Stimulated activated effector memory CD8-positive, alpha-beta T cell treated with anti-CD3 and anti-CD28 coated beads, Interleukin-12 subunit alpha, Interleukin-12 subunit beta, amount 100 ng/mL, for 72 hours (primary cell): ENCODE measurements at regions not wholly inside any gene's neighbourhood (a gene's known extent, or its start where the extent isn't known, plus 50 kb on each side); places are given as distances from the start of the nearest gene placed in this dataset.

ENCODE experiments used
- ATAC-seq: fragments of 150-1000 bp; cut with Tn5 transposase; 2 replicates; pipeline ENCODE4 v1.10.0; 2021
- DNase-seq, 2 donors: peaks; one replicate each; pipeline ENCODE4 v3.0.0; 2021 to 2022; ENCODE audit warnings: low spot score in 2 of 2
- H3K27ac Mint-ChIP-seq: one replicate; pipeline ENCODE4 v1.8.0; 2022; ENCODE audit warnings: mild to moderate bottlenecking, mixed read lengths
- H3K36me3 Mint-ChIP-seq: one replicate; pipeline ENCODE4 v1.8.0; 2022; ENCODE audit warnings: mild to moderate bottlenecking, mixed read lengths
- H3K4me1 Mint-ChIP-seq: one replicate; pipeline ENCODE4 v1.8.0; 2022; ENCODE audit warnings: mixed read lengths
- H3K4me3 Mint-ChIP-seq: one replicate; pipeline ENCODE4 v1.8.0; 2022; ENCODE audit warnings: mild to moderate bottlenecking, mixed read lengths
- H3K9me3 Mint-ChIP-seq: one replicate; pipeline ENCODE4 v1.8.0; 2022; ENCODE audit warnings: mixed read lengths

DNA sequence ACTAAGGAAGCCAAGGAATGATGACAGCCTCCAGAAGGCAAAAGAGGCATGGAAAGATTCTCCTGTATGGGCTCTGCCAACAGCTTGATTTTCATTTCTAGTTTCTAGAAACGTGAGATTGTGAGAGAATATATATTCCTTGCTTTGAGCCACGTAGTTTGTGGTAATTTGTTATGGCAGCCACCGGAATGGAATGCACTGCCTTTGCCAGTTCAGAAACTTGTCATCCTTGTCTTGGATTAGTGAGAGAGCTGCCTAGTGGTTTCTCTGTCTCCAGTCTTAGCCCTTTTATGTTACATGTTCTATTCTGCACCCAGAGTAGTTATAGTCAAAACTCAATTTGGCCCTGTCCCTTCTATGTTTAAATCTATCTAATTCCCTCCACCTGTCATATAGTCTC is 216.0 kb upstream of the PTGFR start:
- peaks cover 6% of the 10 kb centered on the region for H3K9me3 Mint-ChIP-seq
- H3K4me1 Mint-ChIP-seq, result no peaks in the 10 kb centered on the region
- no peak overlapping the region for H3K4me3 Mint-ChIP-seq
- no peak overlapping the region for H3K27ac Mint-ChIP-seq
- no peak for ATAC-seq
- no peak for DNase-seq
- no peaks in the 10 kb centered on the region for H3K36me3 Mint-ChIP-seq

DNA sequence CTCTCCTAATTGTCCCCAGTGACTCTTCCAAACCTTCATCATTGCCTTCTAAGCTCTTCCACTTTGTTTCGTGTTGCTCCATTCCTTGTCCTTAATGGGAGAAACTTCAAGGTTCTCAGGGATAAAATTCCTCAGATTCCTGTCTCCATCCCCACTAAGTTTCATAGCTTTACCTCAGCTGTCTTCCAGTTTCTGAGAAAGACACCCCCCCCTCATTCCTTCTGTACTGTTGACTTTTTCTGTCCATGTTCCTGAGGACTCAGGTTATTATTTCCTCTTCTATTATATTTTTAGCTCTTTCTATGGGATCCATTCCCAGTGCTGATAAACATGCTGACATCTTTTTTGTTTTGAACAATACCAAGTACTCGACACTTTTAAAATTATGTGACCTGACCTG is 215.3 kb upstream of the PTGFR start:
- Mint-ChIP-seq H3K4me1 (no peaks in the 10 kb centered on the region), H3K36me3 (no peaks in the 10 kb centered on the region), H3K4me3 (no peak overlapping the region), H3K9me3 (peaks cover 6% of the 10 kb centered on the region), H3K27ac (no peak overlapping the region)
- ATAC-seq, result no peak
- DNase-seq, result no peak

DNA sequence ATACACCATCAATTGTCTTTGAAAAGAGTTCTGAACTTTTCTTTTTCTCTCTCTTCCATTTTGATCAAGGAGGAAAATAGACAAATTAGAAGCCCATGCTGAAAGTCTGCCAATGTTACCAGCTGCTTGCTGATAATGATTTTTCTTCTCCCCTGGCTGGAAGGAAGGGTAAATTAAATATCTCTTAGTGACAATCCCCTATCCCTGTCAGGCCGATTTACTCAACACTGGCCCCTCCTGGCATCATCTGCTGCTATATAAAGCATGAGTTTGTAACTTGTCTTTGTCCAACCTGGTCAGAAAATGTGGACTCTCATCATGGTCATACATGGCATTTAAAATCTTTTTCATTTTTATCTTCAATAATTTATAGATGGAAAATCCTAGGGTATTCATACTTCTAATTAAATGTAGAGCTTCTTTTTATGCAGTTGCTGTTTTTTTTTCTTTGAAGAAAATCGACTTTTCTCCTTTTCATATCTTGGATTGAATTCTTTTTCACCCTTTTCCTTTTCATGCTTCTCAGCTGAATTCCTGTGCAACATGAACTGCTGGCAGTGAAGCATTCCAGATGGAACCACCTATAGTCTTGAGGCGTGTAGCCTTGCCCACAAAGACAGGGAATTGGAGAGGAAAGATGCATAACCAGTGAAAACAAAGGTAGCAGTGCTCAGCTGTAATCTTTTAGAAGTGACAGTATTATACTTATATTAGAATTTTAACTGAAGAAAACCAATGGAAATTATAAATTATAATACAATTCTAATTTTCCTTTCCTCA is 214.7 kb upstream of the PTGFR start:
- H3K9me3 Mint-ChIP-seq, result peaks cover 3% of the 10 kb centered on the region
- no peak for DNase-seq
- no peaks in the 10 kb centered on the region for H3K36me3 Mint-ChIP-seq

DNA sequence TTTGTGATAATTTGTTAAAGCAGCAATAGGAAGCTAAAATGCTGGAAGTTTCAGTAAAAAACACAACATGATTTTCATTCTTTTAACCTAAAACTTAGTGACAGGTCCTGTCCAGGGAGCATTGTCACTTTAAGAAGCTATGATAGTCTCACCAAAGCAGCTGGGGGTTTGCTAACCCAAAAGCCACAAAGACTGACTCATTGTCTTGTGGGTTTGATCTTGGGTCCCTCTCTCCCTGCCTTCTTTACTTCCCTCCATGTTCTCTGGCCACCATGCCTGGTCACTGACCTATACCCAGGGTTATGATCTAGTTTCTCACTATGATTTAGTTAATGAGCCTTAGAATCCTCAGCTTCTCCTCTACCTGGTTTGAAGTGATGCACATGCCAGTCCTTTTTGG is 213.5 kb upstream of the PTGFR start:
- no peak for DNase-seq
- H3K4me3 Mint-ChIP-seq, result no peak overlapping the region

More for the DNA sequence above, 214.7 kb upstream of the PTGFR start:
- Mint-ChIP-seq H3K27ac (no peak overlapping the region), H3K4me1 (no peaks in the 10 kb centered on the region), H3K4me3 (no peak overlapping the region)
- no peak for ATAC-seq

DNA sequence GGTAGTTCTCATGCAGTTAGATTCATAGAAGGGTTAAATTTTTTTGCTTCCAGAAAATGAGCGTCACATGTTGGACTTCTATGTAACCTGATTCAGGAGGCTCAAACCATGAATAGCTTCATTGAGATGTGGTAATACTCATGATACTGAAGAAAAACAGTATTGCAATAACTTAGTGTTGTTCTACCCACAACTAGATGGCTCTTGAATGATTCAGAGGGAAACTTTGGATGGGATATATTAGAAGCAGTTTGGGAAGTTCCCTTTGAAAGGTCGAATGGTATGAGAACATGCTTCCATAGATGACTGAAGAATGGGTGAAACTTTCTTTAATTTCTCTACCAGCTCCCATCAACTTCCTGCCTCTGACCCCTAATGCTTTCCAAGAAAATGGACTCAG is 211.7 kb upstream of the PTGFR start:
- Mint-ChIP-seq H3K9me3 (peaks cover 6% of the 10 kb centered on the region), H3K4me1 (no peaks in the 10 kb centered on the region), H3K36me3 (no peaks in the 10 kb centered on the region), H3K27ac (no peak overlapping the region), H3K4me3 (no peak overlapping the region)
- no peak for DNase-seq
- no peak for ATAC-seq

More for the DNA sequence above, 213.5 kb upstream of the PTGFR start:
- peak; percentile 31 for ATAC-seq
- no peaks in the 10 kb centered on the region for H3K36me3 Mint-ChIP-seq
- H3K27ac Mint-ChIP-seq, result no peak overlapping the region
- peaks cover 3% of the 10 kb centered on the region for H3K9me3 Mint-ChIP-seq
- H3K4me1 Mint-ChIP-seq, result no peaks in the 10 kb centered on the region

DNA sequence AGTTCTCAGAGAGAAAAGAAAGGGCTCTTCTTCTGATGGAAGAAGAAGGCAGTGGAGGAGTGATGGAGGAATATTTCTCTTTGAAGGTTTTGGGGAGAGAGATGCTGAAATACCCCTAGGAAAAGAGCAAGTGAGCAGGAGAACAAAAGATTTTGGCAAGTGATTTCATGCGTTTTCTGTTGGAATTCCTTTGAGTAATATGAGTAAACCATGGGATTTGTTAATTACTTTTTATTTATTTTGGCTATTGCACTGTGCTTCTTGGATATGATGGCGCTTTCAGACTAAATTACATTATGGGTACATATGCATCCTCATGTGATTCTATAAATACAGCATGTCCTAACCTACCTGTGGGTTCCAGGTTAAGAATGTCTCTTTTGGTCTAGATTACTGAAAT is 210.1 kb upstream of the PTGFR start:
- no peak overlapping the region for H3K27ac Mint-ChIP-seq
- H3K4me1 Mint-ChIP-seq, result no peaks in the 10 kb centered on the region
- DNase-seq (no peak), ATAC-seq (no peak)
- H3K9me3 Mint-ChIP-seq, result peaks cover 6% of the 10 kb centered on the region
- no peak overlapping the region for H3K4me3 Mint-ChIP-seq
- no peaks in the 10 kb centered on the region for H3K36me3 Mint-ChIP-seq

DNA sequence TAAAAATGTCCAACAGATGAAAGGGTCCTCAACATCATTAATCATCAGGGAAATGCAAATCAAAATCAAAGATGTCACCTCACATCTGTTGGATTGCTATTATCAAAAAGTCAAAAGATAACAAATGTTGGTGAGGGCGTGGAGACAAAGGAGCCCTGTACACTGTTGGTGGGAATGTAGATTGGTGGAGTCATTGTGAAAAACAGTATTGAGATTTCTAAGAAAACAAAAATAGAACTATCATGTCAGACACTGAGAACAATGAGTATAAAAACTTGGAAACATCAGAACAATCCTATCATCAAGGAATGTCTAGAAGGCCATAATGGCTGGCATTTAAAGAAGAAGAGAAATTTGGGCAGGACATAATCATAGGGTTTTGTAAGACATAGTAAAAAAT is 209.2 kb upstream of the PTGFR start:
- no peaks in the 10 kb centered on the region for H3K4me1 Mint-ChIP-seq
- H3K36me3 Mint-ChIP-seq, result no peaks in the 10 kb centered on the region
- no peak overlapping the region for H3K27ac Mint-ChIP-seq
- no peak overlapping the region for H3K4me3 Mint-ChIP-seq
- H3K9me3 Mint-ChIP-seq, result peaks cover 6% of the 10 kb centered on the region
- DNase-seq, result no peak
- ATAC-seq, result no peak

DNA sequence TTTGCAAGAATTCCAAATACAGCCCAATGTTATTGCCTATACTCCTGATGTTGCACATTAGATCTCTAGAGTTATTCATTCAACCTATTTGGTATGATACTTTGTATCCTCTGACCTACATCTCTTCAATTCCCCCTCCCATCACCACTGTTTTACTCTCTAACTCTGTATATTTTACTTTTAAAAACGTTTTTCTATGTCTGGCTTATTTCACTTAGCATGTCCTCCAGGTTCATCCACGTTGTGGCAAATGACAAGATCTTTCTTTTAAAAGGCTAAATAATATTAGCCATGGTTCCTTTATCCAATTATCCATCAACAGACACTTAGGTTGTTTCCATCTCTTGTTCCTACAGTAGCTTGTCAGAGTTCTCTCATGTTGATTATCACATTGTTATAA is 207.1 kb upstream of the PTGFR start:
- no peak overlapping the region for H3K4me3 Mint-ChIP-seq
- H3K4me1 Mint-ChIP-seq, result no peaks in the 10 kb centered on the region
- ATAC-seq (no peak), DNase-seq (no peak)
- H3K36me3 Mint-ChIP-seq, result no peaks in the 10 kb centered on the region
- peaks cover 3% of the 10 kb centered on the region for H3K9me3 Mint-ChIP-seq
- H3K27ac Mint-ChIP-seq, result no peak overlapping the region

DNA sequence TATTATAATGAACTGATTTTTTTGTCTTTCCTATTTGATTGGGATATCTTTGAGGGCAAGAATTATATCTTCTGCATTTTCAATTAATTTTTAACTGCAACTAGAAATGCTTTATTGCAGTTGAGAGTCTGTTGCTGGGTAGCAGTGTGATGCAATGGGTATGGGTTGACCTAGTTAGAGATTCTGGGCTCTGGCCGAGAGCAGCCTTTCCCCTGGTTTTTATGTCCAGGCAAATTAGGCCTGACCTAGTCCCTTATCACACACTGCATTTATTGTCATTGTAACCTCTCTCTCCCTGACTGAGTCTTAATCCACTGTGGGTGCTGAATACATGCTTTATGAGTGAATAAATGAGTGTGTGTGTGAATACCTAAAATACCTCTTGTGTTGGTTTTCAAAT is 206.4 kb upstream of the PTGFR start:
- H3K27ac Mint-ChIP-seq, result no peak overlapping the region
- H3K4me3 Mint-ChIP-seq, result no peak overlapping the region
- ATAC-seq, result no peak
- no peaks in the 10 kb centered on the region for H3K4me1 Mint-ChIP-seq
- H3K36me3 Mint-ChIP-seq, result no peaks in the 10 kb centered on the region
- H3K9me3 Mint-ChIP-seq, result peaks cover 3% of the 10 kb centered on the region
- no peak for DNase-seq

DNA sequence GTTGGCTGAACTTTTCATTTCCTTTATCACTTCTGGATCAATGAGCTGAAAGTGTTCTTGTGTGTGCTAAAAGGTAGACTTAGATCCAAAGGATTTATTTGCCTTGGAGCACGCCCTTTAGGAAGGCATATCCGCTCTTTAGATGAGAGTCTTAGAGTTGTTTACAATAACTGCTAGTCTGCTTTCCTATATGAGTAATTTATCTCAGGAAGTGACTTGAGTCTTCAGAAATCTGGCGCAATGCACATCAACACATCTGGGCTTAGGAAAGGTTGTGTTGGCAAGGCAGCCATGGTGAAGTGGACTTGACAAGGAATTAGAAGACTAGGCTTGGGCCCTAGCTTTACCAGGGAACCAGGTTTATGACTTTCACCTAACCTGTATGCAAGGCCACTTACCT is 204.1 kb upstream of the PTGFR start:
- no peaks in the 10 kb centered on the region for H3K36me3 Mint-ChIP-seq
- ATAC-seq (no peak), DNase-seq (no peak)
- H3K9me3 Mint-ChIP-seq, result peaks cover 3% of the 10 kb centered on the region
- H3K4me1 Mint-ChIP-seq, result no peaks in the 10 kb centered on the region
- H3K4me3 Mint-ChIP-seq, result no peak overlapping the region
- H3K27ac Mint-ChIP-seq, result no peak overlapping the region

DNA sequence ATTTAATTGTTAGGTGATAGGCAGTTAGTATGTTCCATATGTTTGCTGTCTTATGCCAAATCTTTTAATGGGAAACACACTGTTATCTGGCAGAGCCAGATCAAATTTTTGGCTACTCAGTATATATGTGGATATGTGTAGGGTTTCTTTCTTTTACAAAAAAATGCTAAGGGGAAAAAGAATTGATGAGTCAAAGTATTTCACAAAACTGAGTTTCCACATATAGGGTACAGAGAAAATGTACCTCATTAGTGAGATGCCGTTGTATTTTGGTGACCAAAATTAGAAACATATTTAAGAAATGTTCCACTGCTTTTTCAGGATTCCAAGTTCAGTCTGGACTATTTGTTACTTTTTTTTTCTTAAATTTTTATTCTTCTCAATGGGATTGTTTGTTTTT is 201.2 kb upstream of the PTGFR start:
- no peak for ATAC-seq
- Mint-ChIP-seq H3K27ac (no peak overlapping the region), H3K4me1 (no peaks in the 10 kb centered on the region), H3K4me3 (no peak overlapping the region), H3K9me3 (no peaks in the 10 kb centered on the region), H3K36me3 (no peaks in the 10 kb centered on the region)
- no peak for DNase-seq

DNA sequence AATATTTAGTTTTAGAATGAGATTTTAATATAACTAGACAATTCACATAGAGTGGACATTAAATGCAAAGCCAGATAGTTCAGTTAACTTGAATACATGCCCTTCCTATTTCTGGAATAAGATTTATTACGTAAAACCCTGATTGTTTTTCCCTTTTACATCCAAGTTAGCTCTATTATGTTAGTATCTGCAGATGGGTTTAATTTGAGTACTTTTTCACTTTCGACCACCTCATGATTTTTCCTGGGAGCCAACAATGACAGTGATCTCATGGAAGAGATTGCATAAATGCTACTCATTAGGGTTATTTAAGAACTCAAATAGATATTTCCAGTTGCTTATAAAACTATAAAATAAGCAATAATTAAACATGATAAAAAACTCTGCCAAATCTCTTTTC is 199.4 kb upstream of the PTGFR start:
- Mint-ChIP-seq H3K27ac (no peak overlapping the region), H3K36me3 (no peaks in the 10 kb centered on the region), H3K4me1 (no peaks in the 10 kb centered on the region), H3K9me3 (no peaks in the 10 kb centered on the region), H3K4me3 (no peak overlapping the region)
- DNase-seq (no peak), ATAC-seq (no peak)

DNA sequence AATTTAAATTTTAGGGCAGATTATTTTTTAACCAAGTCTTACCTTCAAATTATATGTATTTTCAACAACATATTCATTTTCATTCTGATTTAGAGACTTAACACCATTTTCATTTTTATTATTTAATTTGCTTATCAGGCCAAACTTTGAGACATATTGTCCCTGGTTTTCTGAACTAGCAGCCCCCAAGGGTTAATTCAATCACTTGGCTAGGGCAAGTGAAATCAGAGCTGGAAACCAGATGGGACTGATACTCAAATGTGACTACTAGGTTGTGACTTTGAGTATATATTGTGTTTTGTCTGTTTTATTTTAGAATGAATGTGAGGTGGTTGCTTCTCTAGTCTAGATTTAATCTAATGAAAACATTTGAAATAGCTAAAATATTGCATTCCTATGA is 198.9 kb upstream of the PTGFR start:
- H3K27ac Mint-ChIP-seq, result no peak overlapping the region
- no peaks in the 10 kb centered on the region for H3K4me1 Mint-ChIP-seq
- ATAC-seq, result no peak
- no peaks in the 10 kb centered on the region for H3K36me3 Mint-ChIP-seq
- no peak overlapping the region for H3K4me3 Mint-ChIP-seq
- DNase-seq, result no peak
- H3K9me3 Mint-ChIP-seq, result no peaks in the 10 kb centered on the region

DNA sequence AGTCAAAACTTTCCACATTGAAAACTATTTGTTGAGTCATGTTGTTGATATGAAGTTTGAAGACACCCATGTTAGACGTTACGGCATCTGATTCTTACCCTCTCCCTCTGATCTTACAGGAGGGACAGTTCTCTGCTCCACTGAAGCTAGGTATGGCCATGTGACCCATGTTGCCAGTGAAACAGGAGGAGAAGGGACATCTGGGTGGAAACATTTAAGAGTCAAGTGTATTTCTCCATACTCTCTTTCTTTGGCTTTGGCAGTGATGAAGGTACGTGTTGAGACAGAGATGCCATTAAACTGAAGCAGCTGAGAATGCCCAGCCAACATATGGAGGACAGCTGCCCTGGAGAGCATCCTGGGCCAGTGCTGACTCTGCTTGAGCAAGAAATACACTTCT is 198.4 kb upstream of the PTGFR start:
- Mint-ChIP-seq H3K4me1 (no peaks in the 10 kb centered on the region), H3K9me3 (no peaks in the 10 kb centered on the region), H3K36me3 (no peaks in the 10 kb centered on the region), H3K27ac (no peak overlapping the region), H3K4me3 (no peak overlapping the region)
- no peak for ATAC-seq
- no peak for DNase-seq

DNA sequence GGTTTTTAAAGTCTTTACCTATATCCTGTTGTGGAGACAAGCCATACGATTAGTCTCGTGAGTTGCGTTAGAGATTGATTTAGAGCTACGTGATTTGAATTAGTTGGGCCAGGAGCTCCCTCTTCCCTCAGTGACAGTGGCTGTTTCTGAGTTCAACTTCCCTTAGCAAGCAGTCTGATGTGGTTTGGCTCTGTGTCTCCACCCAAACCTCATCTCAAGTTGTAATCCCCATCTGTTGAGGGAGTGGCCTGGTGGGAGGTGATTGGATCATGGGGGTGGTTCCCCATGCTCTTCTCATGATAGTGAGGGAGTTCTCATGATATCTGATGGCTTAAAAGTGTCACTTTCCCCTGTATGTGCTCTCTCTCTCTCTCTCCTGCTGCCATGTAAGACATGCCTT is 192.9 kb upstream of the PTGFR start:
- ATAC-seq, result no peak
- H3K4me3 Mint-ChIP-seq, result no peak overlapping the region
- peaks cover 2% of the 10 kb centered on the region for H3K9me3 Mint-ChIP-seq
- no peaks in the 10 kb centered on the region for H3K4me1 Mint-ChIP-seq
- no peak for DNase-seq
- H3K27ac Mint-ChIP-seq, result no peak overlapping the region
- H3K36me3 Mint-ChIP-seq, result no peaks in the 10 kb centered on the region

DNA sequence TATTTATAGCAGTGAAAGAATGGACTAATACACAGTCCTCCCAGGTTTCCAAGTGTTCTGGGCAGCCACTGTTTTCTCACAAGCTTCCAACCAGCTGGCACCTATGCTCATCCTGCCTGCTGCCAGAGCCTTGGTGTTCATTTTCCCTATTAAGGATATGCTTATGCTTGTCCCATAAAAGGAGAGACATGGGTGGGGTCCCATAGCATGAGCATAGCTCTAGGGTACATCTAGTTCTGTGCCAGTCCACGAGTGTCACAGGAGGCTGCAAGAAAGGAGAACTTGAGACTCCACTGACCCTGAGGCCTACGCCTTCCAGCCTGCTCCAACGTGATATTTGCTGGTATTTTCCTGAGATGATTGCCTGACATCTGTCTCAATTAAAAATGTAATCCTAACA is 192.4 kb upstream of the PTGFR start:
- H3K27ac Mint-ChIP-seq, result no peak overlapping the region
- ATAC-seq, result no peak
- no peaks in the 10 kb centered on the region for H3K4me1 Mint-ChIP-seq
- no peak overlapping the region for H3K4me3 Mint-ChIP-seq
- peaks cover 2% of the 10 kb centered on the region for H3K9me3 Mint-ChIP-seq
- no peaks in the 10 kb centered on the region for H3K36me3 Mint-ChIP-seq
- DNase-seq, result no peak

DNA sequence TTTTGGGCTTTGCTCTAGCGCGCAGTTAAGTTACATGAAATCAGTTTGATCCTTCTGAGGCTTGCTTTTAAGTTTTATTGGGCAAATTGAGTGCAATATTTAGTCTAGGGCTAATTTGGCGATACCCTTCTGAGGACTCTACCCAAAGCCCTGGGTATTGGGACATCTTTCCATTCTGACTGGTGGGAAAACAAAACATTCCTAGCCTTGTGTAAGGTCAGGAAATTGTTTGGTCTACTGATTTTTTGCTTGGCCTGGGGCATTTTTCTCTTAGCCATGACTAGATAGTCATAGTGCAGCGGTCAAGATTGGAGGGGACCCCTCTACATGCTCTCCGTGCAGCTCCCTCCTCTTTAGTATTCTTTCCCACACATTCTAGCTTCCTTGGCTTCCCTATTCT is 189.6 kb upstream of the PTGFR start:
- Mint-ChIP-seq H3K36me3 (no peaks in the 10 kb centered on the region), H3K4me3 (no peak overlapping the region), H3K4me1 (no peaks in the 10 kb centered on the region), H3K9me3 (peaks cover 2% of the 10 kb centered on the region), H3K27ac (no peak overlapping the region)
- DNase-seq (no peak), ATAC-seq (no peak)
